Tibial artery (tissue), 4 donors: ENCODE measurements at regions not wholly inside any gene's neighbourhood (a gene's known extent, or its start where the extent isn't known, plus 50 kb on each side); places are given as distances from the start of the nearest gene placed in this dataset.

Experiments
- DNase-seq, 2 donors: peaks; one replicate each; pipeline ENCODE4 v3.0.0-alpha.2; 2019
- H3K27ac ChIP-seq, 2 donors: fragments of 200-600 bp; sonication (generic) in 1 of 2; 1 replicate in 1 of 2; 2 replicates in 1 of 2; pipeline ENCODE4 v1.5.1; 2018 to 2019; ENCODE audit warnings: mild to moderate bottlenecking in 1 of 2
- H3K27me3 ChIP-seq, 2 donors: fragments of 200-600 bp; sonication (generic) in 1 of 2; one replicate each; pipeline versions ENCODE4 v1.5.1 to v1.6.0; 2016 to 2019
- H3K36me3 ChIP-seq, 3 donors: fragments of 200-600 bp; sonication (generic) in 2 of 3; one replicate each; pipeline ENCODE4 v1.5.1; 2016 to 2019; ENCODE audit warnings: mild to moderate bottlenecking in 2 of 3
- H3K4me1 ChIP-seq, 4 donors: fragments of 200-600 bp; sonication (generic) in 2 of 4; 1 replicate in 3 of 4; 2 replicates in 1 of 4; pipeline ENCODE4 v1.5.1; 2016 to 2019
- H3K4me3 ChIP-seq, 2 donors: fragments of 200-600 bp; sonication (generic) in 1 of 2; 1 replicate in 1 of 2; 2 replicates in 1 of 2; pipeline ENCODE4 v1.5.1; 2018 to 2019; ENCODE audit warnings: mild to moderate bottlenecking in 2 of 2
- H3K9me3 ChIP-seq, 3 donors: fragments of 200-600 bp; sonication (generic) in 1 of 3; one replicate each; pipeline ENCODE4 v1.5.1; 2016 to 2019
- intact Hi-C: fragments of 100-400 bp; cut with DNase I; formaldehyde crosslinking; loops from one replicate; pipeline ENCODE4 v1.15.0; 2023; ENCODE audit warnings: low total_unique reads
- TF ChIP-seq, protein P1 (sequence below), 2 experiments: fragments of 200-600 bp in 1 of 2; fragments of 450-650 bp in 1 of 2; IDR thresholded peaks; one replicate each; pipeline ENCODE4 v1.5.1; 2017 to 2019; ENCODE audit warnings: antibody characterized with exemption in 2 of 2, mild to moderate bottlenecking in 1 of 2, moderate library complexity in 1 of 2

DNA sequence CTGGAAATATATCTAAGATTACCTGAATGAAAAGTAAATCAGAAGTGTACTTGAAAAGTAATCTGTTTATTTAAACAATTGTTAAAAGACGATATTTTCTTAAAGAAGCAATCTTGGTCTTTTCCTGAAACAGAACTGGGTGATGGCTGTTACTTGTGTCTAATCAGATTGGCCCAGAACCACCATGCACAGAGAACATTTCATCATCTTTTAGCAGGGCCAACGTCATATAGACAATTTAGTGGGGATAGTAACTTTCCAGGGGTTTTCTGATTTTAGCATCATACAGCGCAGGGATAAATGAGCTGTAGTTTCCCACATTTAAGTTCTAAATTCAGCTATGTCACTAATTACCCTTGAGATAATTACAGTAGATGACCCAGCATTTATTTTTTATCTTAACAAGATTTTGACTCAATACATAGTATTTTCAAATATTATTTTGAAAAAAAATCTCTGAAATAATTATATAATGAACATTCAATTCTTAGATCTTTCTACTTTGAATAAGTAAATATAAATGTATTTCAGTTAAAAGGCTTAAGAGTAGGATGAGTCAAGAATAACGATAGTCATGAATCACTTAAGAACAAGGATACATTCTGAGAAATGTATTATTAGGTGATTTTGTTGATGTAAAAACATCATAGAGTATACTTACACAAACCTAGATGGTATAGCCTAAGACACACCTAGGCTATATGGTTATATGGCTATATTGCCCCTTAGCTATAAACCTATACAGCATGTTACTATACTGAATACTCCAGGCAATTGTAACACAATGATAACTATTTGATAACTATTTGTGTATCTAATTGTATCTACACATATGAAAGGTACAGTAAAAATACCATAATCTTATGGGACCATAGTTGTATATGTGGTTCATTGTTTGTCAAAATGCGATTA lies 103.8 kb upstream of the MME start:
- H3K27me3 ChIP-seq = no peaks in the 10 kb centered on the region
- H3K9me3 ChIP-seq = no peaks in the 10 kb centered on the region
- H3K27ac ChIP-seq = no peak overlapping the region
- H3K4me3 ChIP-seq = no peak overlapping the region
- TF ChIP-seq, protein P1, sequence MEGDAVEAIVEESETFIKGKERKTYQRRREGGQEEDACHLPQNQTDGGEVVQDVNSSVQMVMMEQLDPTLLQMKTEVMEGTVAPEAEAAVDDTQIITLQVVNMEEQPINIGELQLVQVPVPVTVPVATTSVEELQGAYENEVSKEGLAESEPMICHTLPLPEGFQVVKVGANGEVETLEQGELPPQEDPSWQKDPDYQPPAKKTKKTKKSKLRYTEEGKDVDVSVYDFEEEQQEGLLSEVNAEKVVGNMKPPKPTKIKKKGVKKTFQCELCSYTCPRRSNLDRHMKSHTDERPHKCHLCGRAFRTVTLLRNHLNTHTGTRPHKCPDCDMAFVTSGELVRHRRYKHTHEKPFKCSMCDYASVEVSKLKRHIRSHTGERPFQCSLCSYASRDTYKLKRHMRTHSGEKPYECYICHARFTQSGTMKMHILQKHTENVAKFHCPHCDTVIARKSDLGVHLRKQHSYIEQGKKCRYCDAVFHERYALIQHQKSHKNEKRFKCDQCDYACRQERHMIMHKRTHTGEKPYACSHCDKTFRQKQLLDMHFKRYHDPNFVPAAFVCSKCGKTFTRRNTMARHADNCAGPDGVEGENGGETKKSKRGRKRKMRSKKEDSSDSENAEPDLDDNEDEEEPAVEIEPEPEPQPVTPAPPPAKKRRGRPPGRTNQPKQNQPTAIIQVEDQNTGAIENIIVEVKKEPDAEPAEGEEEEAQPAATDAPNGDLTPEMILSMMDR (IDR thresholded peaks at IDR 0.05) = no peak
- no peak for DNase-seq
- no peaks in the 10 kb centered on the region for H3K4me1 ChIP-seq
- intact Hi-C loops = no loop called here
- no peaks in the 10 kb centered on the region for H3K36me3 ChIP-seq

GRCh38 chr3:154973851-154974250 lies 106.3 kb upstream of the MME start:
- Histone ChIP-seq H3K4me3 (no peak overlapping the region), H3K27ac (no peak overlapping the region), H3K4me1 (no peaks in the 10 kb centered on the region), H3K9me3 (no peaks in the 10 kb centered on the region), H3K27me3 (no peaks in the 10 kb centered on the region), H3K36me3 (no peaks in the 10 kb centered on the region)
- intact Hi-C loops = no loop called here
- DNase-seq = no peak
- TF ChIP-seq, protein P1 (IDR thresholded peaks at IDR 0.05) = no peak

DNA sequence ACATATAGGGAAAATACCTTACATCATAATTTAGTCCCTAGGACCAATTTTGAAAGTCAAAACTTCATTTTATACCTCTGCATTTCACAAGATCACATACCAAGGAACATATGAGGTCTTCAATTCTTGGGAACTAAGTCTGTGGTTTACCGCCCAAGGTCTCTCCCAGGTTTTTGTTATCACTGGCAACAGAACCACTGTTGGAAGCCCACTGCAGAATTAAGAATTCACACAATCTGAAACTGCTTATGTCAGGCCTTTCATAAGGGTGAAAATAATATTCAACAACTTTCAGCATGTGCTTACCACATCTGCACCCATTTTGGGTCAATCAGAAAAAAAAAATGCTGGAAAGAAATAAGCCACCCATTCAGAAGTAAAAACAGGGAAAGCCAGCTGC lies 107.2 kb upstream of the MME start:
- TF ChIP-seq, protein P1 (IDR thresholded peaks at IDR 0.05) = no peak
- H3K27me3 ChIP-seq = no peaks in the 10 kb centered on the region
- no peaks in the 10 kb centered on the region for H3K9me3 ChIP-seq
- intact Hi-C loops = no loop called here
- H3K4me3 ChIP-seq = no peak overlapping the region
- no peak overlapping the region for H3K27ac ChIP-seq
- no peaks in the 10 kb centered on the region for H3K4me1 ChIP-seq
- H3K36me3 ChIP-seq = no peaks in the 10 kb centered on the region
- no peak for DNase-seq

DNA sequence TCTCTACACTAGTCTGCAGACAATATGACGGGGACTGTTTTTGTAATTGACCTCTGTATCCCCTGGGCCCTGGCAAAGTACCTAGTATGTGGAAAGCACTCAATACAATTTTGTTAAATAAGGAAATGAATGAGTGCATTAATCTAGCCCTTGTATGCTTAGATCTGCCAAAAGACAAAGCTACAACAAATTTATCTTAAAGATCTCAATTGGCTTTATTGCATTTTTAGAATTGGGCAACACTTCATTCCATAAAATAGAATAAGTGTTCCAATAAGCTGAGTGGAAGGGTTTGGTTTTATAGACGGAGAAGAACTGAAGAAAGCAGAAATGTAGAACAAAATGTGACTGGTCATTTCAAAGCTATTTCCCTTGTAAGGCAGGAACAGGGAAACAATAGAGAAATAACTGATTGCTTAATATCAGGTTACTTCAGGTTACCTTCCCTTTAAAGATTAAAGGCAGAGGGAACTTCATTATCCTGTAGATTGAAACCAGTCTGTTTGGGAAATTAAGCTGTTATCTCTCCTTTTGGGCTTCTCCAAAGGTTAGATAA lies 108.3 kb upstream of the MME start:
- Histone ChIP-seq H3K36me3 (no peaks in the 10 kb centered on the region), H3K4me3 (no peak overlapping the region), H3K9me3 (no peaks in the 10 kb centered on the region), H3K4me1 (no peaks in the 10 kb centered on the region), H3K27me3 (no peaks in the 10 kb centered on the region), H3K27ac (no peak overlapping the region)
- intact Hi-C loops = no loop called here
- TF ChIP-seq, protein P1 (IDR thresholded peaks at IDR 0.05) = no peak
- no peak for DNase-seq

DNA sequence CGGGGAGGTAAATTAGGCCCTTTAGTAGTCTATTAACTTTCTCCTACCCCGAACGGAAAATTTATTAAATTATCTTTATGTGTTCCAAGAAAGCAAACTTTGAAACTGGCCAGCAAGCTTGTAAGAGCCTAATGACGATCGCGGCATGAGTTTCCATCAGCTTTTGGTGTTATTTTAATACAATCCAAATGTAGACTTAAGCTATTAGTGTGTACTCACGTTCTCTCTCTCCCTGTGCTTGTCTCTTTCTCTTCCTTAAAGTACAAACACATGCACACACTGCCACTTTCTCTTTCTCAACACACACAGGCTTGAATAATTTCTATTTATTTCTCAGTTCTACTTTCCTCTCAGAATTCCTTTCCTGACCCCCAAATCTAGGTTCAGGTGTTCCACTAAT lies 108.8 kb upstream of the MME start:
- intact Hi-C loops = no loop called here
- Histone ChIP-seq H3K27ac (no peak overlapping the region), H3K36me3 (no peaks in the 10 kb centered on the region), H3K4me3 (no peak overlapping the region), H3K4me1 (no peaks in the 10 kb centered on the region), H3K27me3 (no peaks in the 10 kb centered on the region), H3K9me3 (no peaks in the 10 kb centered on the region)
- TF ChIP-seq, protein P1 (IDR thresholded peaks at IDR 0.05) = no peak
- no peak for DNase-seq
